ENCODE measurements at regions not wholly inside any gene's neighbourhood (a gene's known extent, or its start where the extent isn't known, plus 50 kb on each side); places are given as distances from the start of the nearest gene placed in this dataset.
A peak's percentile ranks its signal among the peaks of the same experiment; 100 is the strongest.
"Not testable (repeated sequence)": the region's sequence is repeated elsewhere in the genome, so short reads cannot be mapped to it uniquely, and the experiment has no call there.

GRCh38 chr3:143175940-143176894 is 56.6 kb downstream of the CHST2 start:
- DNase-seq (ENCODE audit: low spot score), result not testable (repeated sequence)

- DNase-seq (ENCODE audit: low spot score), result not testable (repeated sequence)
These were observed 58.4 kb downstream of the CHST2 start for GRCh38 chr3:143177965-143178364.

GRCh38 chr3:143178775-143179548 is 59.4 kb downstream of the CHST2 start:
- DNase-seq (ENCODE audit: low spot score), result not testable (repeated sequence)

- no peak for DNase-seq (ENCODE audit: low spot score)
These were observed 60.0 kb downstream of the CHST2 start for GRCh38 chr3:143179603-143180002.

- not testable (repeated sequence) for DNase-seq (ENCODE audit: low spot score)
These were observed 61.3 kb downstream of the CHST2 start for GRCh38 chr3:143180860-143181259.

- DNase-seq (ENCODE audit: low spot score), result not testable (repeated sequence)
These were observed 62.4 kb downstream of the CHST2 start for GRCh38 chr3:143181977-143182376.

- no peak for DNase-seq (ENCODE audit: low spot score)
These were observed 63.5 kb downstream of the CHST2 start for GRCh38 chr3:143182866-143183664.

GRCh38 chr3:143183665-143183964 is 64.0 kb downstream of the CHST2 start:
- no peak for DNase-seq (ENCODE audit: low spot score)

- no peak for DNase-seq (ENCODE audit: low spot score)
These were observed 64.5 kb downstream of the CHST2 start for GRCh38 chr3:143184099-143184498.

GRCh38 chr3:143185401-143185800 is 65.8 kb downstream of the CHST2 start:
- DNase-seq (ENCODE audit: low spot score), result no peak

GRCh38 chr3:143187111-143187510 is 67.5 kb downstream of the CHST2 start:
- no peak for DNase-seq (ENCODE audit: low spot score)

- DNase-seq (ENCODE audit: low spot score), result no peak
These were observed 69.3 kb downstream of the CHST2 start for GRCh38 chr3:143188881-143189280.

- no peak for DNase-seq (ENCODE audit: low spot score)
These were observed 70.5 kb downstream of the CHST2 start for GRCh38 chr3:143190101-143190500.

- no peak for DNase-seq (ENCODE audit: low spot score)
These were observed 72.6 kb downstream of the CHST2 start for GRCh38 chr3:143192193-143192592.

- DNase-seq (ENCODE audit: low spot score), result peak; percentile 47
These were observed 80.7 kb downstream of the CHST2 start for GRCh38 chr3:143200001-143200924.

GRCh38 chr3:143201045-143201444 is 81.5 kb downstream of the CHST2 start:
- no peak for DNase-seq (ENCODE audit: low spot score)

- no peak for DNase-seq (ENCODE audit: low spot score)
These were observed 82.5 kb downstream of the CHST2 start for GRCh38 chr3:143201870-143202752.

- DNase-seq (ENCODE audit: low spot score), result no peak
These were observed 83.6 kb downstream of the CHST2 start for GRCh38 chr3:143203142-143203541.

- DNase-seq (ENCODE audit: low spot score), result no peak
These were observed 84.3 kb downstream of the CHST2 start for GRCh38 chr3:143203848-143204247.

- DNase-seq (ENCODE audit: low spot score), result no peak
These were observed 87.4 kb downstream of the CHST2 start for GRCh38 chr3:143206955-143207337.

All from AG20443 (cell line).